ENCODE measurements at regions not wholly inside any gene's neighbourhood (a gene's known extent, or its start where the extent isn't known, plus 50 kb on each side); places are given as distances from the start of the nearest gene placed in this dataset.

- in situ Hi-C loops (cut with HindIII; ENCODE audit: low pct_unique_long_range_greater_than_20kb, low sequenced_read_pairs), result no loop called here
- DNase-seq (ENCODE audit: low read depth in 1 of 2, low spot score in 1 of 2), result no peak
- TF ChIP-seq JUND (IDR thresholded peaks at IDR 0.05; ENCODE audit: low read depth), result no peak
These were observed 138.8 kb upstream of the SOX6 start for GRCh38 chr11:16494918-16495691.

- in situ Hi-C loops (cut with HindIII; ENCODE audit: low pct_unique_long_range_greater_than_20kb, low sequenced_read_pairs), result no loop called here
- no peak for TF ChIP-seq JUND (IDR thresholded peaks at IDR 0.05; ENCODE audit: low read depth)
- DNase-seq (ENCODE audit: low read depth in 1 of 2, low spot score in 1 of 2), result no peak
These were observed 128.1 kb upstream of the SOX6 start for GRCh38 chr11:16484434-16484833.

- in situ Hi-C loops (cut with HindIII; ENCODE audit: low pct_unique_long_range_greater_than_20kb, low sequenced_read_pairs), result no loop called here
- no peak for TF ChIP-seq JUND (IDR thresholded peaks at IDR 0.05; ENCODE audit: low read depth)
- no peak for DNase-seq (ENCODE audit: low read depth in 1 of 2, low spot score in 1 of 2)
These were observed 118.3 kb upstream of the SOX6 start for GRCh38 chr11:16474659-16475058.

- no peak for TF ChIP-seq JUND (IDR thresholded peaks at IDR 0.05; ENCODE audit: low read depth)
- no peak for DNase-seq (ENCODE audit: low read depth in 1 of 2, low spot score in 1 of 2)
- in situ Hi-C loops (cut with HindIII; ENCODE audit: low pct_unique_long_range_greater_than_20kb, low sequenced_read_pairs), result no loop called here
These were observed 113.6 kb upstream of the SOX6 start for GRCh38 chr11:16469968-16470367.

- TF ChIP-seq JUND (IDR thresholded peaks at IDR 0.05; ENCODE audit: low read depth), result no peak
- DNase-seq (ENCODE audit: low read depth in 1 of 2, low spot score in 1 of 2), result no peak
- in situ Hi-C loops (cut with HindIII; ENCODE audit: low pct_unique_long_range_greater_than_20kb, low sequenced_read_pairs), result no loop called here
These were observed 112.5 kb upstream of the SOX6 start for GRCh38 chr11:16468735-16469453.

GRCh38 chr11:16460508-16460907 lies 104.2 kb upstream of the SOX6 start:
- in situ Hi-C loops (cut with HindIII; ENCODE audit: low pct_unique_long_range_greater_than_20kb, low sequenced_read_pairs), result no loop called here
- DNase-seq (ENCODE audit: low read depth in 1 of 2, low spot score in 1 of 2), result no peak
- no peak for TF ChIP-seq JUND (IDR thresholded peaks at IDR 0.05; ENCODE audit: low read depth)

GRCh38 chr11:16456366-16456765 lies 100.0 kb upstream of the SOX6 start:
- in situ Hi-C loops (cut with HindIII; ENCODE audit: low pct_unique_long_range_greater_than_20kb, low sequenced_read_pairs), result no loop called here
- no peak for DNase-seq (ENCODE audit: low read depth in 1 of 2, low spot score in 1 of 2)
- TF ChIP-seq JUND (IDR thresholded peaks at IDR 0.05; ENCODE audit: low read depth), result no peak

- no peak for TF ChIP-seq JUND (IDR thresholded peaks at IDR 0.05; ENCODE audit: low read depth)
- no peak for DNase-seq (ENCODE audit: low read depth in 1 of 2, low spot score in 1 of 2)
These were observed 98.0 kb upstream of the SOX6 start for GRCh38 chr11:16454289-16454863.

GRCh38 chr11:16448123-16448717 lies 91.9 kb upstream of the SOX6 start:
- in situ Hi-C loops (cut with HindIII; ENCODE audit: low pct_unique_long_range_greater_than_20kb, low sequenced_read_pairs), result no loop called here
- no peak for DNase-seq (ENCODE audit: low read depth in 1 of 2, low spot score in 1 of 2)
- no peak for TF ChIP-seq JUND (IDR thresholded peaks at IDR 0.05; ENCODE audit: low read depth)

More at GRCh38 chr11:16454289-16454863, 98.0 kb upstream of the SOX6 start:
- in situ Hi-C loops (cut with HindIII; ENCODE audit: low pct_unique_long_range_greater_than_20kb, low sequenced_read_pairs), result no loop called here

GRCh38 chr11:16441461-16441860 lies 85.1 kb upstream of the SOX6 start:
- no peak for TF ChIP-seq JUND (IDR thresholded peaks at IDR 0.05; ENCODE audit: low read depth)
- no peak for DNase-seq (ENCODE audit: low read depth in 1 of 2, low spot score in 1 of 2)
- in situ Hi-C loops (cut with HindIII; ENCODE audit: low pct_unique_long_range_greater_than_20kb, low sequenced_read_pairs), result no loop called here

- no peak for DNase-seq (ENCODE audit: low read depth in 1 of 2, low spot score in 1 of 2)
- in situ Hi-C loops (cut with HindIII; ENCODE audit: low pct_unique_long_range_greater_than_20kb, low sequenced_read_pairs), result no loop called here
- TF ChIP-seq JUND (IDR thresholded peaks at IDR 0.05; ENCODE audit: low read depth), result no peak
These were observed 83.8 kb upstream of the SOX6 start for GRCh38 chr11:16440136-16440535.

GRCh38 chr11:16434036-16434435 lies 77.7 kb upstream of the SOX6 start:
- no peak for TF ChIP-seq JUND (IDR thresholded peaks at IDR 0.05; ENCODE audit: low read depth)
- in situ Hi-C loops (cut with HindIII; ENCODE audit: low pct_unique_long_range_greater_than_20kb, low sequenced_read_pairs), result no loop called here
- DNase-seq (ENCODE audit: low read depth in 1 of 2, low spot score in 1 of 2), result no peak

- TF ChIP-seq JUND (IDR thresholded peaks at IDR 0.05; ENCODE audit: low read depth), result no peak
- in situ Hi-C loops (cut with HindIII; ENCODE audit: low pct_unique_long_range_greater_than_20kb, low sequenced_read_pairs), result no loop called here
- DNase-seq (ENCODE audit: low read depth in 1 of 2, low spot score in 1 of 2), result no peak
These were observed 74.3 kb upstream of the SOX6 start for GRCh38 chr11:16430674-16431073.

Data from T47D (cell line).